ENCODE measurements at regions not wholly inside any gene's neighbourhood (a gene's known extent, or its start where the extent isn't known, plus 50 kb on each side); places are given as distances from the start of the nearest gene placed in this dataset.

- Histone ChIP-seq H3K4me3 (no peak overlapping the region), H3K9me3 (no peaks in the 10 kb centered on the region), H3K4me1 (peaks cover 13% of the 10 kb centered on the region), H3K36me3 (replicated peaks in 1 of 2; ENCODE audit: insufficient read depth in 1 of 2, low read depth in 2 of 2) (no peaks in the 10 kb centered on the region), H3K27me3 (no peaks in the 10 kb centered on the region), H3K27ac (no peak overlapping the region)
- no peak for DNase-seq
- no peak for TF ChIP-seq POLR2A (IDR thresholded peaks at IDR 0.05)
- no peak for TF ChIP-seq CTCF (IDR thresholded peaks at IDR 0.05)
- no peak for ATAC-seq
- intact Hi-C loops (cut with DNase I), result no loop called here
Observed at GRCh38 chr11:110375351-110375750, 54.4 kb upstream of the FDX1 start.

GRCh38 chr11:110376021-110376420 lies 53.7 kb upstream of the FDX1 start:
- ATAC-seq, result no peak
- TF ChIP-seq POLR2A (IDR thresholded peaks at IDR 0.05), result no peak
- no peak for TF ChIP-seq CTCF (IDR thresholded peaks at IDR 0.05)
- H3K9me3 ChIP-seq, result no peaks in the 10 kb centered on the region
- H3K27me3 ChIP-seq, result no peaks in the 10 kb centered on the region
- H3K4me1 ChIP-seq, result peaks cover 13% of the 10 kb centered on the region
- no peak overlapping the region for H3K4me3 ChIP-seq
- 50 to 100% methylated on average over 1 of the region's 1 CpG for WGBS, 2 donors
- no peak for DNase-seq
- intact Hi-C loops (cut with DNase I), result no loop called here
- no peak overlapping the region for H3K27ac ChIP-seq
- no peaks in the 10 kb centered on the region for H3K36me3 ChIP-seq (replicated peaks in 1 of 2; ENCODE audit: insufficient read depth in 1 of 2, low read depth in 2 of 2)

GRCh38 chr11:110376711-110377324 lies 52.9 kb upstream of the FDX1 start:
- Histone ChIP-seq H3K27me3 (no peaks in the 10 kb centered on the region), H3K4me3 (no peak overlapping the region), H3K4me1 (peaks cover 13% of the 10 kb centered on the region), H3K27ac (peak overlapping the region; percentile 43 to 86 (median 70)), H3K9me3 (no peaks in the 10 kb centered on the region), H3K36me3 (replicated peaks in 1 of 2; ENCODE audit: insufficient read depth in 1 of 2, low read depth in 2 of 2) (no peaks in the 10 kb centered on the region)
- TF ChIP-seq POLR2A (IDR thresholded peaks at IDR 0.05), result peak in 2 of 3 donors; percentile 53 to 56
- TF ChIP-seq CTCF (IDR thresholded peaks at IDR 0.05), result peak; percentile 70 to 89 (median 83)
- intact Hi-C loops (cut with DNase I), result no loop called here
- WGBS, 2 donors, result 6 to 16% methylated on average over 6 of the region's 6 CpGs
- ATAC-seq, result peak; percentile 98
- DNase-seq, result peak; percentile 84 to 94 (median 92)

GRCh38 chr11:110377434-110377833 lies 52.3 kb upstream of the FDX1 start:
- no peak for ATAC-seq
- peaks cover 13% of the 10 kb centered on the region for H3K4me1 ChIP-seq
- WGBS, 2 donors, result 73 to 84% methylated on average over 3 of the region's 3 CpGs
- no peaks in the 10 kb centered on the region for H3K36me3 ChIP-seq (replicated peaks in 1 of 2; ENCODE audit: insufficient read depth in 1 of 2, low read depth in 2 of 2)
- no peaks in the 10 kb centered on the region for H3K27me3 ChIP-seq
- H3K4me3 ChIP-seq, result no peak overlapping the region
- peak overlapping the region; percentile 43 to 86 (median 70) for H3K27ac ChIP-seq
- DNase-seq, result peak in 1 of 4 donors; percentile 9
- intact Hi-C loops (cut with DNase I), result no loop called here
- no peaks in the 10 kb centered on the region for H3K9me3 ChIP-seq
- TF ChIP-seq POLR2A (IDR thresholded peaks at IDR 0.05) (no peak), CTCF (IDR thresholded peaks at IDR 0.05) (no peak)

GRCh38 chr11:110379261-110379660 lies 50.5 kb upstream of the FDX1 start:
- H3K9me3 ChIP-seq, result no peaks in the 10 kb centered on the region
- peaks cover 13% of the 10 kb centered on the region for H3K4me1 ChIP-seq
- 83 to 85% methylated on average over 3 of the region's 3 CpGs for WGBS, 2 donors
- no peak overlapping the region for H3K4me3 ChIP-seq
- TF ChIP-seq POLR2A (IDR thresholded peaks at IDR 0.05), result no peak
- TF ChIP-seq CTCF (IDR thresholded peaks at IDR 0.05), result no peak
- intact Hi-C loops (cut with DNase I), result no loop called here
- H3K27ac ChIP-seq, result no peak overlapping the region
- H3K36me3 ChIP-seq (replicated peaks in 1 of 2; ENCODE audit: insufficient read depth in 1 of 2, low read depth in 2 of 2), result no peaks in the 10 kb centered on the region
- no peaks in the 10 kb centered on the region for H3K27me3 ChIP-seq
- no peak for ATAC-seq
- DNase-seq, result no peak
